GM21825 (cell line): ENCODE measurements at regions not wholly inside any gene's neighbourhood (a gene's known extent, or its start where the extent isn't known, plus 50 kb on each side); places are given as distances from the start of the nearest gene placed in this dataset.
"Not testable (repeated sequence)": the region's sequence is repeated elsewhere in the genome, so short reads cannot be mapped to it uniquely, and the experiment has no call there.

Source experiments
- ATAC-seq: cut with Tn5 transposase; IDR thresholded peaks from one replicate; pipeline ENCODE4 v1.9.1; 2021; ENCODE audit warnings: mild to moderate bottlenecking, moderate library complexity; ENCODE audit not compliant: unreplicated experiment

GRCh38 chr5:89584339-89584956 lies 701.5 kb upstream of the MEF2C start:
- no peak for ATAC-seq

GRCh38 chr5:89583534-89583933 lies 700.5 kb upstream of the MEF2C start:
- ATAC-seq: no peak

- no peak for ATAC-seq
Observed at GRCh38 chr5:89582768-89583339, 699.9 kb upstream of the MEF2C start.

- ATAC-seq: no peak
Observed at GRCh38 chr5:89580976-89581375, 698.0 kb upstream of the MEF2C start.

GRCh38 chr5:89575319-89575718 lies 692.3 kb upstream of the MEF2C start:
- ATAC-seq: no peak

GRCh38 chr5:89573345-89573744 lies 690.4 kb upstream of the MEF2C start:
- no peak for ATAC-seq

GRCh38 chr5:89572696-89573095 lies 689.7 kb upstream of the MEF2C start:
- no peak for ATAC-seq

GRCh38 chr5:89570557-89570956 lies 687.6 kb upstream of the MEF2C start:
- ATAC-seq: no peak

- no peak for ATAC-seq
Observed at GRCh38 chr5:89566340-89566739, 683.4 kb upstream of the MEF2C start.

GRCh38 chr5:89560696-89561095 lies 677.7 kb upstream of the MEF2C start:
- ATAC-seq: no peak

GRCh38 chr5:89556215-89556913 lies 673.4 kb upstream of the MEF2C start:
- no peak for ATAC-seq

GRCh38 chr5:89546657-89547056 lies 663.7 kb upstream of the MEF2C start:
- ATAC-seq: no peak

GRCh38 chr5:89545626-89546025 lies 662.6 kb upstream of the MEF2C start:
- no peak for ATAC-seq

- ATAC-seq: no peak
Observed at GRCh38 chr5:89545076-89545475, 662.1 kb upstream of the MEF2C start.

GRCh38 chr5:89542736-89543135 lies 659.8 kb upstream of the MEF2C start:
- no peak for ATAC-seq

- no peak for ATAC-seq
Observed at GRCh38 chr5:89537800-89538199, 654.8 kb upstream of the MEF2C start.

- no peak for ATAC-seq
Observed at GRCh38 chr5:89536020-89536419, 653.0 kb upstream of the MEF2C start.

GRCh38 chr5:89535411-89535810 lies 652.4 kb upstream of the MEF2C start:
- ATAC-seq: no peak

GRCh38 chr5:89534331-89534730 lies 651.3 kb upstream of the MEF2C start:
- no peak for ATAC-seq

GRCh38 chr5:89524785-89525184 lies 641.8 kb upstream of the MEF2C start:
- ATAC-seq: no peak

GRCh38 chr5:89523867-89524266 lies 640.9 kb upstream of the MEF2C start:
- ATAC-seq: not testable (repeated sequence)

GRCh38 chr5:89520771-89521170 lies 637.8 kb upstream of the MEF2C start:
- ATAC-seq: no peak
